HepG2 (cell line): ENCODE measurements at regions not wholly inside any gene's neighbourhood (a gene's known extent, or its start where the extent isn't known, plus 50 kb on each side); places are given as distances from the start of the nearest gene placed in this dataset.

Experiments
- ATAC-seq: fragments of 200-7000 bp; cut with Tn5 transposase; 3 replicates; pipeline ENCODE4 v1.9.1; 2020; ENCODE audit warnings: mild to moderate bottlenecking, moderate library complexity
- BruUV-seq: library from RNA; stranded (reverse); fragments of 400-500 nt; replicated peaks from 2 replicates; lab custom pipeline; 2021; lab: Mats Ljungman, UMichigan
- CTCF ChIA-PET: fragments of 300-600 bp; formaldehyde crosslinking; extraction: SDS; loops from one replicate; lab custom pipeline; 2021; ENCODE audit warnings: low total read pairs, inconsistent platforms, low intra/inter-chr PET ratio; lab: Yijun Ruan, JAX
- POLR2A ChIA-PET: fragments of 350-600 bp; sonication (Branson Sonifier 250); formaldehyde crosslinking; loops from one replicate; lab custom pipeline; 2020; ENCODE audit warnings: antibody characterized with exemption, inconsistent platforms; lab: Yijun Ruan, JAX
- DNase-seq: peaks from one replicate; pipeline ENCODE4 v3.0.0-alpha.2; 2015; ENCODE audit warnings: low spot score
- FAIRE-seq: peaks from 3 replicates; lab custom pipeline; 2011; peaks lifted over from hg19 to GRCh38; lab: Jason Lieb, UNC
- H2AFZ ChIP-seq: one replicate; pipeline ENCODE4 v1.6.1; 2011; ENCODE audit warnings: low read length, inconsistent platforms
- H3K27ac ChIP-seq: fragments of 300-600 bp; 3 replicates; pipeline ENCODE4 v1.8.0; 2011; ENCODE audit warnings: mixed run types, mild to moderate bottlenecking, mixed read lengths, low read length, inconsistent platforms; ENCODE audit not compliant: insufficient read depth; ENCODE audit errors: extremely low read length
- H3K27me3 ChIP-seq, 2 experiments: fragments of 200-600 bp in 1 of 2; 2 replicates in 1 of 2; 3 replicates in 1 of 2; pipeline versions ENCODE4 v1.6.0 to v1.8.0; 2011; ENCODE audit warnings: low read length in 2 of 2, mild to moderate bottlenecking in 2 of 2, moderate library complexity in 2 of 2, inconsistent platforms in 1 of 2; ENCODE audit not compliant: insufficient read depth in 2 of 2, control insufficient read depth in 1 of 2
- H3K36me3 ChIP-seq, 2 experiments: fragments of 200-600 bp in 1 of 2; replicated peaks in 1 of 2; 2 replicates in 1 of 2; 3 replicates in 1 of 2; pipeline versions ENCODE4 v1.5.1 to v1.8.0; 2011; ENCODE audit warnings: low read length in 2 of 2, inconsistent platforms in 1 of 2; ENCODE audit not compliant: insufficient read depth in 2 of 2, control insufficient read depth in 1 of 2
- H3K4me1 ChIP-seq: 2 replicates; pipeline ENCODE4 v1.5.1; 2012; ENCODE audit warnings: low read length, inconsistent platforms; ENCODE audit not compliant: insufficient read depth
- H3K4me2 ChIP-seq: 2 replicates; pipeline ENCODE4 v1.6.0; 2011; ENCODE audit warnings: low read depth, low read length, inconsistent platforms
- H3K4me3 ChIP-seq, 3 experiments: fragments of 200-600 bp in 1 of 3; sonication (generic), shearing (Covaris generic) in 1 of 3; replicated peaks in 1 of 3; 2 replicates each; pipeline ENCODE4 v1.5.1; 2011 to 2016; ENCODE audit warnings: low read length in 3 of 3, inconsistent platforms in 2 of 3, low read depth in 2 of 3, mild to moderate bottlenecking in 2 of 3, control low read depth in 1 of 3, mixed read lengths in 1 of 3; ENCODE audit not compliant: insufficient read depth in 1 of 3
- H3K79me2 ChIP-seq: one replicate; pipeline ENCODE4 v1.6.1; 2011; ENCODE audit warnings: low read length, inconsistent platforms; ENCODE audit not compliant: insufficient read depth
- H3K9ac ChIP-seq: 2 replicates; pipeline ENCODE4 v1.6.0; 2011; ENCODE audit warnings: mild to moderate bottlenecking, low read depth, low read length, inconsistent platforms; ENCODE audit not compliant: insufficient read depth
- H3K9me3 ChIP-seq: 2 replicates; pipeline ENCODE4 v1.5.1; 2012; ENCODE audit warnings: mild to moderate bottlenecking, low read length
- H4K20me1 ChIP-seq: 2 replicates; pipeline ENCODE4 v1.6.0; 2011; ENCODE audit warnings: inconsistent platforms, mild to moderate bottlenecking, low read length, moderate library complexity; ENCODE audit not compliant: insufficient read depth
- GPN1 ChIP-seq: sonication (generic); formaldehyde crosslinking; IDR thresholded peaks from 2 replicates; pipeline ENCODE4 v1.5.1; 2020; ENCODE audit warnings: missing genetic modification reagents, borderline replicate concordance
- HMG20A ChIP-seq: IDR thresholded peaks from 2 replicates; pipeline ENCODE4 v1.6.1; 2016; ENCODE audit warnings: borderline replicate concordance
- KAT8 ChIP-seq: IDR thresholded peaks from 2 replicates; pipeline ENCODE4 v1.6.1; 2016; ENCODE audit warnings: missing genetic modification reagents, missing compliant biosample characterization
- RELA ChIP-seq: sonication (generic); formaldehyde crosslinking; IDR thresholded peaks from 2 replicates; pipeline ENCODE4 v1.4.0; 2020; ENCODE audit warnings: missing genetic modification reagents
- SIN3B ChIP-seq: fragments of 150-350 bp; IDR thresholded peaks from 2 replicates; pipeline ENCODE4 v1.6.1; 2014; ENCODE audit warnings: low read length
- ZBTB14 ChIP-seq: sonication (generic); formaldehyde crosslinking; IDR thresholded peaks from 2 replicates; pipeline ENCODE4 v1.4.0; 2020; ENCODE audit warnings: missing genetic modification reagents
- ZNF280B ChIP-seq: sonication (generic); formaldehyde crosslinking; IDR thresholded peaks from 2 replicates; pipeline ENCODE4 v1.5.0; 2020; ENCODE audit warnings: missing genetic modification reagents, mild to moderate bottlenecking, borderline replicate concordance
- ZNF83 ChIP-seq: sonication (generic); formaldehyde crosslinking; IDR thresholded peaks from 2 replicates; pipeline ENCODE4 v1.4.0; 2020; ENCODE audit warnings: missing genetic modification reagents, mild to moderate bottlenecking, borderline replicate concordance
- WGBS: methylation state at CpG from one replicate; pipeline ENCODE4 v1.1.6; 2017; ENCODE audit warnings: low lambda C conversion rate; 5-methylcytosine and 5-hydroxymethylcytosine counted together
- in situ Hi-C: cut with HindIII; loops from 2 replicates; pipeline ENCODE4 v1.10.0; 2017; ENCODE audit warnings: low pct_unique_long_range_greater_than_20kb; ENCODE audit not compliant: extremely low pct_ligation_motif_present
- intact Hi-C: fragments of 100-400 bp; cut with micrococcal nuclease; formaldehyde crosslinking; loops from one replicate; pipeline ENCODE4 v1.10.0; 2022; ENCODE audit not compliant: unreplicated experiment

DNA sequence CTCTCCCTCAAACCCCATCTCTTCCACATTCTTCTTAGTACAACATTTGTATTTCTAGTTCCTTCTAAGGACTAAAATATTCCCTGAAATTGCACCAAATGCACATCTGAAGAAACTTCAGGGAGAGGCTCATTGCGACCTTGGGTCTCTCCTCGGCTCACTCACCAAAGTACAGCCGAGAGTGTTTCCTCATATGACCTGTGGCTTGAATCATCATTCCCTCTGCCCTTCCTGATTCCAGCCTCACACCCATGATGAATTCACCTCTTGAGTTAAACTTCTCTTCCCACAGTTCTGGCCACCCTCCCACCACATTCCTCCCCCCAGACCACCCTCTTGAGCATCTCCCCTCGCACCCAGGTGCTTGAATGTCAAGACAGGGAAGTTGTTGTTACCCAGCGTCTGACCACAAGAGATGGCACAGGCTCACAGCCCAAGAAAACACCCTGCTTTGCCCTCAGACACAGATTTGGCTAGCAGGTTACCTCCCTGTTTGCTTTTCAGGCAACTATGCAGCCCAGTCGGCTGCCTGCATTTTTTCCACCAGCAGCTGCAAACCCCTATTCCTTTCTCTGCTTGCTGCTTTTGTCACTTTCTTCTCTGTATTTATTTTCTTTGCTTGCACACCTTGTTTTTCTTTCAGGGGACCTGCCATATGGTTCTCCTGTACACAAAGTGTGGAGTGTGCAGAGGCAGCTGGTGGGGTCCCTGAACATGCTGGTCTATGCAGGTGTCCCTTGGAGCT, 214.8 kb downstream of the SPATA18 start:
- no peaks in the 10 kb centered on the region for H3K36me3 ChIP-seq
- no peaks in the 10 kb centered on the region for H3K4me1 ChIP-seq
- no peak for TF ChIP-seq ZNF280B
- TF ChIP-seq ZNF83 (CRISPR knock-in tag), result no peak
- no peak for TF ChIP-seq GPN1 (CRISPR knock-in tag)
- no peak for TF ChIP-seq HMG20A (CRISPR knock-in tag)
- TF ChIP-seq ZBTB14 (CRISPR knock-in tag), result no peak
- no peak for TF ChIP-seq SIN3B
- no peak for TF ChIP-seq KAT8 (CRISPR knock-in tag)
- no peak for TF ChIP-seq RELA (CRISPR knock-in tag)
- H3K4me3 ChIP-seq, result no peak overlapping the region
- H3K9ac ChIP-seq, result no peak overlapping the region
- ChIA-PET POLR2A (no interaction called here), CTCF (no interaction called here)
- intact Hi-C loops, result no loop called here
- ATAC-seq (no peak), DNase-seq (no peak), FAIRE-seq (no peak)
- in situ Hi-C loops, result no loop called here
- H3K9me3 ChIP-seq, result no peaks in the 10 kb centered on the region
- no peak overlapping the region for H3K27ac ChIP-seq
- BruUV-seq, result no TSS peak
- H4K20me1 ChIP-seq, result no peaks in the 10 kb centered on the region
- H2AFZ ChIP-seq, result no peak overlapping the region
- no peaks in the 10 kb centered on the region for H3K79me2 ChIP-seq
- H3K27me3 ChIP-seq, result no peaks in the 10 kb centered on the region; a peak in 1 of 5 replicates
- H3K4me2 ChIP-seq, result no peak overlapping the region
- 10% methylated on average over 6 of the region's 6 CpGs for WGBS
